NOMO-1 treated with DMSO at 0.1 percent for 48 hours (cell line): ENCODE measurements at regions not wholly inside any gene's neighbourhood (a gene's known extent, or its start where the extent isn't known, plus 50 kb on each side); places are given as distances from the start of the nearest gene placed in this dataset.

ENCODE experiments used
- DNase-seq: peaks from one replicate; lab custom pipeline; 2025; ENCODE audit not compliant: unreplicated experiment; lab: John Stamatoyannopoulos, UW

DNA sequence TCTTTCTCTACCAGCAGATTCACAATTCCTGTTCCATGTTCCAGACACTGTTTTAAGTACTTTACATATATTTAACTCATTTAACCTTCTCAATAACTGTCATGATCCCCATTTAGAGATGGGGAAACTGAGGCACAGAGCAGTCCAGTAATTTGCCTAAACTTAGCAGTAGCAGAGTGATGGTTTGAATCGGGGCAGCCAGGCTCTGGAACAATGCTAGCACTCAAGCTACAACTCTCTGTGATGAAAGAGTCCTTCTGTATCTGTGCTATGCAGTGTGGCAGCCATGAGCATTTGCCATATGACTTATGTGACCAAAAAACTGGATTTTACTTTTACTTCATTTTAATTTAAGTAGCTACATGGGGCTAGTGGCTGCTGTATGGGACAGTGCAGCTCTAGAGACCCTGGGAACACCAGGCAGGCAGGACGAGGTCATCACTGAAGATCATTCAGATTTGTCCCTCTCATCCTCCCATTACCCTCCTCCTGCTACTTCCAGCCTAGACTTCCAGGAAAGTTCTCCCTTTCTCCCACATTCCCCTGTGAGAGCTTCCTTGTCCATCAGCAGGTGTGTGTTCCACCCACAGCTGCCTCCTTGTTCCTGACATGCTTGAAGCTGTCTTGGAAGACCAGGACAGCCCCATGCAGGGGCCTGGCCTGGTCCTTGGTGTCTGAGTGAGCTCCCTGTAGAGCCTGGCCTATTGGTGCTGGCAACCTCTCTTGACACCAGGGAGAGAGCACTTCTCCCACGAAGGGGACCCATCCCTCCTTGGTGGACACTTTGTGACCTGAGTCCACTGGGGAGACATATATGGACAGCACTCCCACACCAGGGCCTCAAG is 157.0 kb downstream of the MRPL14 start:
- DNase-seq = no peak

DNA sequence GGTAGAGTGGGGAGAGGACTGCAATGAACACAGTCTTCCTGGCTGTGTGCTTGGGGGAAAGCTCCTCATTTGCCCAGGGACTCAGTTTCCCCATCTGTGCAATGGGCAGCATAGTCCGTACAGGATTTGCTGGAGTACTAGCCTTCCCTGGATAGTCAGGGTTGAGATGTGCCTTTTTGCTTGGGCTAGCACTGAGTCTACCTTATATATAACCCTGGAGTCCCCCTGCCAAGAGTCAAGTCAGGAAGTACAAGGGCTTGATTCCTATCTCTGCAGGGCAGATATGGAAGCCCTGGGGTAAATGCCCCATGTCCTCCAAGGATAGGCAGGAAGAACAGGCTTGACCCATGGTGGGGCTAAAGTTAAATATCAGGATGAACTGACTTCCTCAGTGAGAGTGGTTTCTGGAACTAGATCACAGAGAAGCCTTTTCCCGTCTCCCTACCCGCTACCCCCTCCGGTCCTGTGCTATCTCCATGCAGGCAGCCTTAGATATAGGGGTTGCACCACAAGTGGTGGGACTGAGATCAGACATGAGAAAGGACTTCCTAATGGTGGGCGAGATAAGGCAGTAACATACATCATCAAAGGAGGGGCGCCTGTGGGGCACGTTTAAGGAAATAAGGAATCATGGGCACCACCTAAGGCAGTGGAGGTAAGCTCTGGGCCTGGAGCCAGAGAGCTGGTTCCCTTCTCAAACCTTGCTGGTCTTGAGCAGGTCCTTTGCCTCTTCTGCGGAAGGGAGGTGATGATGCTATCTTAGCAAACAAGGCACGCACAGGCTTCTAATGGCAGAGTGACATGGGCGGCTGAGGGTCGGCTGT is 157.9 kb downstream of the MRPL14 start:
- no peak for DNase-seq

DNA sequence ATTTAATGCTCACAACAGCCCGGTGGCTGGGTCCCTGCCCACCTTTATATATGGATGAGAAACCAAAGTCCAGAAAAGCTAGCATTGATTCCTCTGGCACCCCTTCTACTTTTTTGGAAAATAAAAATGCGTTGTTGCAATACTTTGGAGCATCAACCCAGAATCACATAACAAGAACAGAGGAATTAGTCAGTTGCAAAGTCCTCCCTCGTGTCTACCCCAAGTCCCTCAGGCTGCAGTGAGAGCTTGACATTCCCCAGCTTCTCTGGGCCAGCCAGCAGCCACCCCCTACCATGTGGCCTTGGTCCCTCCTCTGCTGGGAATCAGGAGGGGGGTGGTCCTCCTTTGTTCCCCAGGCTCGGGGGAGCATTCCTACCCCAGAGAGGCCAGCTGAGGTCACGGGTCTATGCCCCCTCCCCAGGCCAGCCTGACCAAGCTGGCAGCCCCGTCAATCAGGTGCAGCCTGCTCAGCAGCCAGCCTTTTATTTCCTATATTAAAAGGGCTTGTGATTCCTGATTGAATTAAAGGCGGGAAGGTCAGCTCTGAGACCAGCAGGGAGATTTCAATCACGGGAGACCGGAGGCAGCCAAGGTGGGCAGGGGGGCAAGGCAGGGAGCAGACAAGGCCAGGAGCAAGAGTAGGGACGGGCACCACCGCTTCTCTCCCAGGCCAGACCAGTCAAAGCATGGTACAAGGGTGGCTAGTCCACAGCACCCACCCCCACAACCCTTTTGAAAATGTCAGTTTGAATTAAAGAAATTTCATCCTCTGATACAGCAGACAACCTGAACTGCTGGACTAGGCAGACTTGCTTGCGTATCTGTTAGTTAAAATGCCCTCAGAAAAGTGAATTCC is 158.9 kb downstream of the MRPL14 start:
- DNase-seq = no peak

- DNase-seq = no peak
These were observed 159.5 kb downstream of the MRPL14 start for GRCh38 chr6:43967719-43968091.

DNA sequence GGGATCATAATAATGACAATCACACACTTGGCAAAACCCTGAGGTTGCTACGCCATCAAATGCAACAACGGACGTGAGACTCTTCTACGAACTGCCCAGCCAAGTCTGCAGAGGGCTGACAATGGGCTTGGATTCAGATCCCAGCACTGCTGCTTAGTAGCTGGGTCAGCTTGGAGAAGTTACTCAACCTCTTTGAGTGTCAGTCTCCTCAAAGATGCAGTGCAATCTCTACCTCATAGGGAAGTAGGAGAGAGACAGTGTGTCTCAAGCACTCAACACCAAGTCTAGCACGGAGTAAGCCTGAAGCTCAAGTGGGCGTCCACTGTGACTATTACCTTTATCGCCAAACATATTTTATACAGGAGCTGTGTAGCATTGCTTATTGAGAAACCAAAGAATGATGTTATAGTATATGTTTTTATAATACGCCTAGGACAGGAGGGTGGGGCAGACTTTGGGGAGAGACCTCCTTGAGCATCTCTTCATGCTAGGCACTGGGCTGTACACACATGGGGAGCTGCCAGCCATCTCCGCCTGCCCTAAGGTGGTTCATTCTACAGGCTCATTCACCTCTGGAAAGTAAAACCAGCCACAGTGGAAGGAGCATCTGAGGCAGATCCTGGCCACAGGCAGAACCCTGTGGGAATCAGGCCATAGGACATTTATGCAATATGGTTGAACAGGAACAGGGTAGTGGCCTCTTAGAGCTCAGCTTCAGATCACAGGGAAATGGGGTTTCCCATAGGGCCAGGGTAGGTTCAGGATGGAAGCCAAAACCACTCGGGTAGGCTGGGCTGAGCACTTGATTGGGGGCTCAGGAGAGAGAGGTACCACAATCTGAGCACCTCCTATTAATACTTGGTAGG is 160.2 kb downstream of the MRPL14 start:
- DNase-seq = peak; percentile 52

GRCh38 chr6:43966374-43966658 is 160.9 kb downstream of the MRPL14 start:
- DNase-seq = no peak

- no peak for DNase-seq
These were observed 161.5 kb downstream of the MRPL14 start for GRCh38 chr6:43965628-43966373.

DNA sequence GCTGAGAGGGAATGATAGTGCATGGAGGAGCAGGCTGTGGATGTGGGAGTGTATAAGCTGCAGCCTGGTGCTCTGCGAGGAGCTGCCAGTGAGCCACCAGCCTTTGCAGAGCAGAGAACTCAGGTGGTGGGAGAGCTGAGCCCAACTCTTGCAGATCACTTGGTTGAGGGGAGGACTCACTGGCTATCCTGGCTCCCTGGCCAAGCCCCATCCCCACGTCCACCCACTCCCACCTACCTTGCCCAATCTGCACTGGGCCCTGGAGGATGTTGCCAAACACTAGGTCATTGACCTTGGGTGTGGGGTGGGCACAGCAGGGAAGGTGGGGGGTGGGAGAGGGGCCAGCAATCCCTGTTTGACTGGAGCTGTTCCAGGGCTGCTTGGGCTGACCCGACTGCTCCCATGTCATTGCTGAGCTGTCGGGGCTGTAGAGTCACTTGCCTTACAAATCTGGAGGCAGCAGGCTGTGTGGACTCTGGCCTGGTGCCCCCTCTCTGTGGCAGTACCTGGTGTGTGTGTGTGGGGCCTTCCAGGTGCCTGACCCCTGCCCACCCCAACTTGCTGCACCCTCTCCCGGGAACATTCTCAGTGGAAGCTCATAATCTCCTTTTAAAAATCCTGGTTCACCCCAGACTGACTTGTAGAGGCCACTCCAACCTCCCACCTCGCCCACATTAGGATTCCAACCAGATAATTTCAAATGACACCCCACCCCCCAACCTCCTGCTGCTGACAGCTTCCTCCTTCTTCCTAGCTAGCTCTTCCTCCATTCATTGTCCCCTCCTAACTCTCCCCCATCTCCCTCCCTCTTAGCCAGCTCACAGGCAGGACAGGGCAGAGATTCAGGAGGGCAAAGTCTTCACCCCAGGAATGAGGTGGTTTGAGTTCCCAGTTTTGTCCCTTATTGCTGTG is 162.3 kb downstream of the MRPL14 start:
- no peak for DNase-seq

DNA sequence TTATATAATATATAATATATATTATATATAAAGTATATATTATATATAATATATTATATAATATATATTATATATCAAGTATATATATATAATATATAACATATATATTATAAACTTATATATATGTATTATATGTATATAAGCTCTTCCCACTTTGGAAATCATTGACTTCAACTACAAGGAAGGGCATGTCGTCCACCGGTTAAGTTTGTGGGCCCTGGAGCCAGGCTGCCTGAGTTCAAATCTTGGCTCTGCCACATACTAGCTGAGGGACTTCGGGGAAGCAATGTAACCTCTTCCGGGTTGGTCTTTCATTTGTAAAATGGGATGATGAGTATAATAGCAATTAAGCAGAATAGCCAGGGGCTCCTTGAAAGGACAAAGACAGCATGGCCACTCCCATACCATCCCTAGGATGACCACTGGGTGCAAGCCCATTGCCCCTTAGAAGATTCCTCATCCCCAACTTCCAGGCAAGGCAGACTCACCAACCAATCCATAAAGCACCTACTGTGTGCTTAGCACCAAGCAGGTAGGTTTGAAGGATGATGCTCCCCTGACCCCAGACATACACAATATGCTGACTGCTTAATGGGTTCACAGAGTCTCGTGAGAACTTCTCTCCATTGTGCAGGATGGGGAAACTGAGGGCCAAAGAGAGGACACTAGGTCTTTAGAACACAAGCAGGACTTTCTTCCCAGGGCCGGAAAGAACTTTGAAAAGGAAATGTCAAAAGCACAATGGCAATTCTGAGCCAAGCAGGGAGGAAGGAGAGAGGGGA is 163.2 kb downstream of the MRPL14 start:
- no peak for DNase-seq

DNA sequence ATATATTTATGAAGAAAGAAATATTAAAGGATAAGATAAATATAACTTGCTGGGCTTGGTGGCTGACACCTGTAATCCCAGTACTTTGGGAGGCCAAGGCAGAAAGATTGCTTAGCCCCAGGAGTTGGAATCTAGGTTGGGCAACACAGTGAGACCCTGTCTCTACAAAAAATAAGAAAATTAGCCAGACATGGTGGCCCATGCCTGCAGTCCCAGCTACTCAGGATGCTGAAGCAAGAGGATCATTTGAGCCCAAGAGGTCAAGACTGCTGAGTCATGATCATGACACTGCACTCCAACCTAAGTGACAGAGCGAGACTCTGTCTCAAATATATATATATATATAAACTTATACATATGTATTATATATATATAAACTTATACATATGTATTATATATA is 164.0 kb downstream of the MRPL14 start:
- DNase-seq = no peak

DNA sequence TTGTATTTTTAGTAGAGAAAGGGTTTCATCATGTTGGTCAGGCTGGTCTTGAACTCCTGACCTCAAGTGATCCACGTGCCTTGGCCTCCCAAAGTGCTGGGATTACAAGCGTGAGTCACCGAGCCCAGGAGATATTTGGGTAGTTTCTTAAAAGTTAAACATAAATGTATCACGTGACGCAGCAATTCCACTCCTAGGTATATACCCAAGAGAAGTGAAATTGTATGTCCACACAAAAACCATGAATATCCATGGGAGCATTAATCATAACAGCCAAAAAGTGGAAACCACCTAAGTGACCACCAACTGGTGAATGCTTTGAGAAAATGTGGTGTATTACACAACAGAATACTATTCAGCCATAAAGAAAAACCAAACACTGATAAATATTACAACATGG is 164.8 kb downstream of the MRPL14 start:
- no peak for DNase-seq

GRCh38 chr6:43957273-43957672 is 170.0 kb downstream of the MRPL14 start:
- DNase-seq = no peak

DNA sequence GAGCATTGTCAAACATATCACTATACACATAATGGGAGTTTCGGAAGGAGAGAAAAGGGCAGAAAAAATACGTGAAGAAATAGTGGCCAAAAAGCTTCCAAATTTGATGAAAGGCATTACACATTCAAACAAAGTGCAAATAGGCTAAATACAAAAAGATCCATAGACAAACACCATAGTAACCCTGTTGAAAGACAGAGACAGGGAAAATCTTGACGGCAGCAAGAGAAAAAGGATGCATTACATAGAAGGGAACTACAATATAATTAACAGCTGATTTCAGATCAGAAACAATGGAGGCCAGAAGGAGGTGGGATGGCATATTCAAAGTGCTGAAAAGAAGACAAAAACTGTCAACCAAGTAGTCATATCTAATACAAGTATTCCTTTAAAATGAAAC is 170.8 kb downstream of the MRPL14 start:
- no peak for DNase-seq

GRCh38 chr6:43954311-43955131 is 172.7 kb downstream of the MRPL14 start:
- no peak for DNase-seq

GRCh38 chr6:43953794-43954310 is 173.4 kb downstream of the MRPL14 start:
- DNase-seq = no peak

GRCh38 chr6:43953256-43953655 is 174.0 kb downstream of the MRPL14 start:
- peak; percentile 4 for DNase-seq

DNA sequence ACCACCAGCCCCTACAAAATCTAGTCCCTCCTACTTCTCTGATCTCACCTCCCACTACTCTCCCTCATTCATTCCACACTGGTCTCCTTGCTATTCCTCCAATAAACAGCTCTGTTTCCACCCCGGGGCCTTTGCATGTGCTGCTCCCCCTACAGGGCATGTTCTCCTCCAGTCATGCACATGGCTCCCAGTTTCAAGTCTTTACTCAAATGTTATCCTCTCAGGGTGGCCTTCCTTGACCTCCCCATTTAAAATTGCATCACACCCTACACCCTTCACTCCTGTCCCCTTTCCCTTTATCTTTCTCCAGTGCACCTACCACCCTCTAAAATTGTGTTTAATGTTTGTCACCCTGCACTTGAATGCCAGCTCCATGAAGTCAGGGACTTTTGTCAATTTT is 174.5 kb downstream of the MRPL14 start:
- no peak for DNase-seq
